ENCODE measurements at regions not wholly inside any gene's neighbourhood (a gene's known extent, or its start where the extent isn't known, plus 50 kb on each side); places are given as distances from the start of the nearest gene placed in this dataset.

GRCh38 chrX:106281383-106281782, 113.3 kb downstream of the PWWP3B start:
- TF ChIP-seq POLR2A (IDR thresholded peaks at IDR 0.05), result no peak
- no peak for TF ChIP-seq CTCF (IDR thresholded peaks at IDR 0.05 in 4 of 5, conservative IDR thresholded peaks at IDR 0.05 in 1 of 5)
